ENCODE measurements at regions not wholly inside any gene's neighbourhood (a gene's known extent, or its start where the extent isn't known, plus 50 kb on each side); places are given as distances from the start of the nearest gene placed in this dataset.

DNA sequence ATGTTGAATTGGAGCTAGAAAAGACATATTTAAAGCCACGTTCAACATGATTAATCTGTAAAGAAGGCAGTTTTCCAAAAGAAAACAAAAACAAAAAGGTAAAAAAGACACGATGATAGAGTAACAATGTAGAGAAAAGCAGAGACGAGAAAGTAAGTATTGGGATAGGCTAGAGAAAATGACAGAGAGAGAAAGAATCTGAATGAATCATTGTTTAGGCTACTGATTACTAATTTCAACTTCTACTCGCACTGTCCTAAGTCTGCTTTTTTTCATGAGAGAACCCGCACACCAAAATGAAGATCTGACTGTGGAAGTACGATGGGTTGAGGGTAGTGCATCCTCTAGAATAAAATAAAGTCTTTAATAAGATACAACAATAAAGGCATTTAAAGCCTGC lies 1599.2 kb upstream of the TMEFF2 start:
- no peaks in the 10 kb centered on the region for H3K23me2 ChIP-seq (ENCODE audit: low read depth, low read length)
- no peaks in the 10 kb centered on the region for H3K9me3 ChIP-seq (ENCODE audit: insufficient read depth in 2 of 2, low read depth in 1 of 2, low read length in 1 of 2)
- no peak overlapping the region for H3K4ac ChIP-seq (replicated peaks; ENCODE audit: insufficient read length, low read depth, low read length)
- H4K20me1 ChIP-seq (replicated peaks in 1 of 2; ENCODE audit: control insufficient read depth in 1 of 2, insufficient read depth in 2 of 2, low read length in 2 of 2): no peaks in the 10 kb centered on the region
- H3K9ac ChIP-seq (replicated peaks in 1 of 4; ENCODE audit: extremely low read depth in 1 of 4, low read depth in 3 of 4, low read length in 3 of 4): no peak overlapping the region
- no peak overlapping the region for H3K14ac ChIP-seq (ENCODE audit: insufficient read length)
- H4K5ac ChIP-seq (ENCODE audit: insufficient read length, low read depth, low read length): no peak overlapping the region
- CTCF ChIA-PET (ENCODE audit: partially characterized antibody): no interaction called here
- H3K23ac ChIP-seq (ENCODE audit: insufficient read length): no peak overlapping the region
- H3K36me3 ChIP-seq (ENCODE audit: control insufficient read depth in 2 of 4, insufficient read depth in 4 of 4, low read length in 3 of 4): no peaks in the 10 kb centered on the region
- FAIRE-seq (no peak), DNase-seq (ENCODE audit: low read depth in 1 of 2, low spot score in 2 of 2) (no peak)
- TF ChIP-seq GTF2F1 (IDR thresholded peaks at IDR 0.05; ENCODE audit: borderline replicate concordance, low read depth, low read length) (no peak), SIRT6 (IDR thresholded peaks at IDR 0.05; ENCODE audit: low read length) (no peak), BCL11A (IDR thresholded peaks at IDR 0.05; ENCODE audit: low read depth in 2 of 2, low read length in 2 of 2) (no peak), TBP (IDR thresholded peaks at IDR 0.05; ENCODE audit: low read depth, low read length) (no peak)
- no peak overlapping the region for H2BK15ac ChIP-seq (ENCODE audit: low read length)
- no peak overlapping the region for H3K56ac ChIP-seq (replicated peaks; ENCODE audit: insufficient read length, low read depth, low read length)
- no peaks in the 10 kb centered on the region for H3K79me1 ChIP-seq (ENCODE audit: low read depth, low read length)
- no peak overlapping the region for H2BK120ac ChIP-seq (replicated peaks; ENCODE audit: low read depth, low read length)
- H3K4me2 ChIP-seq (ENCODE audit: insufficient read depth in 1 of 2, low read depth in 2 of 2, low read length in 2 of 2): no peak overlapping the region
- no peak overlapping the region for H2AK5ac ChIP-seq (ENCODE audit: low read depth, low read length)
- no peak overlapping the region for H2BK5ac ChIP-seq (ENCODE audit: low read depth, low read length)
- H3K79me2 ChIP-seq (ENCODE audit: control insufficient read depth in 1 of 2, insufficient read depth in 2 of 2, low read length in 2 of 2): no peaks in the 10 kb centered on the region
- POLR2A ChIA-PET (ENCODE audit: partially characterized antibody): no interaction called here
- H2AFZ ChIP-seq (ENCODE audit: low read length): no peak overlapping the region
- no peaks in the 10 kb centered on the region for H3K4me1 ChIP-seq (replicated peaks in 1 of 4; ENCODE audit: control insufficient read depth in 3 of 4, insufficient read depth in 4 of 4, low read length in 3 of 4)
- no peak overlapping the region for H3K4me3 ChIP-seq (ENCODE audit: extremely low read depth in 1 of 4, insufficient read depth in 2 of 4, low read depth in 3 of 4, low read length in 4 of 4)
- H3K18ac ChIP-seq (ENCODE audit: extremely low read depth, low read length): no peak overlapping the region
- H3K27me3 ChIP-seq (replicated peaks in 1 of 4; ENCODE audit: control insufficient read depth in 3 of 4, extremely low read depth in 1 of 4, insufficient read depth in 3 of 4, low read length in 3 of 4): no peaks in the 10 kb centered on the region
- no peak overlapping the region for H4K8ac ChIP-seq (ENCODE audit: extremely low read depth, insufficient read depth, low read length)
- H3K27ac ChIP-seq (ENCODE audit: low read depth, low read length): no peak overlapping the region
- H4K91ac ChIP-seq (replicated peaks; ENCODE audit: insufficient read length, low read length): no peak overlapping the region
- H2BK12ac ChIP-seq (ENCODE audit: low read depth, low read length): no peak overlapping the region
- WGBS, 2 experiments (ENCODE audit: extremely low coverage in 1 of 2, insufficient coverage in 1 of 2, insufficient read length in 1 of 2, insufficient replicate concordance in 2 of 2, low coverage in 1 of 2, low lambda C conversion rate in 2 of 2, missing lambda C conversion rate in 1 of 2): 96% methylated on average over 6 of the region's 6 CpGs; no CpG with 5 or more reads in 1 of the 2 experiments
- H2BK20ac ChIP-seq (ENCODE audit: low read length): no peak overlapping the region
